GM12874 (cell line): ENCODE measurements at regions not wholly inside any gene's neighbourhood (a gene's known extent, or its start where the extent isn't known, plus 50 kb on each side); places are given as distances from the start of the nearest gene placed in this dataset.

Experiments
- CTCF ChIP-seq: IDR thresholded peaks from 2 replicates; pipeline ENCODE4 v1.5.1; 2011; ENCODE audit warnings: low read depth, mild to moderate bottlenecking, control low read depth, low read length, moderate library complexity; ENCODE audit not compliant: insufficient read depth

- TF ChIP-seq CTCF = no peak
Observed at GRCh38 chr6:103854059-103854458, 1005.7 kb downstream of the HACE1 start.

DNA sequence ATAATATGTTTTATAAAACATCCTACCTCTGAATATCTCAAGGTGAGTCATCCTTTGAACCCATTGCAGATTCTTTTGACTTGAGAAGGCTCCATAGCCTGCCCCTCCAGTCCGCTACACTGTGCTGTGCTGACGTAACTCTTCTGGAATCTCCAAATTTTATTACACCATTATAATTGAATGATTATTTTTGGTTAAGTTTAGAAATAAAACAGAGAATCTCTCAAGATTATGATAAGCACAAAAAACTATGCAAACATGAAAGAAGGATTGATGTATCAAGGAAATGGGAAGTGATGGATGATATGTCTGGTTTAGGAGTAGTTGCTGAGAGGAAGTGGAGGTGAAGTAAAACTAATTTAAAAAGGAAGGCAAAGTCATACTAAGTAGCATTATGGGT is 1021.3 kb downstream of the HACE1 start:
- TF ChIP-seq CTCF = no peak

GRCh38 chr6:103826209-103826608 is 1033.5 kb downstream of the HACE1 start:
- no peak for TF ChIP-seq CTCF

- no peak for TF ChIP-seq CTCF
Observed at GRCh38 chr6:103820148-103820547, 1039.6 kb downstream of the HACE1 start.

DNA sequence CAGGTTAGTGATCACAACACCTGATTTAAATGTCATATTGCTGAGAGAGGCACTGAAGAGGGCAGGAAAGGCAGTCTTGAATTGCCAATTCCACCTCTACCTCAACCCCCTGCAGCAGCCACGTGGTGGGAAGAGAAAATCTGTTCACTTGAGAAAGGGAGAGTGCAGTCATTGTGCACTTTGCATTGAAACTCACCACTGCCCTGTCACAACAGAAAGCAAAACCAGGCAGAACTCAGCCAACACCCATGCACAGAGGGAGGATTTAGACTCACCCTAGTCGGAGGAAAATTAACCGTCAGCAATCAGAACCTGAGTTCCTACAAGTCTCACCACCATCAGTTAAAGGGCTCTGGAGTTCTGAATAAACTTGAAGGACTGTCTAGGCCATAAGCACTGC is 1040.2 kb downstream of the HACE1 start:
- no peak for TF ChIP-seq CTCF

DNA sequence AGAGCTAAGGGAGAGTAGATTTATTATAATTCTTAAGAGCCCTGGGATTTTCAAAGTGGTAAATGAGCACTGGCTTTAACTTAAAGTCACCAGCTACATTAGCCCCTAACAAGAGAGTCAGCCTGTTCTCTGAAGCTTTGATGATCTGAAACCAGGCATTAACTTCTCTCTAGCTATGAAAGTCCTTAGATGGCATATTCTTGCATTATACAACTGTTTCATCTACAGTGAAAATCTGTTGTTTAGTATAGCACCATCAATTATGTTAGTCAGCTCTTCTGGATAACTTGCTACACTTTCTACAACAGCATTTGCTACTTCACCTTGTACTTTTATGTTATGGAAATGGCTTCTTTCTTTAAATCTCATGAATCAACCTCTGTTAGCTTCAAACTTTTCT is 1046.7 kb downstream of the HACE1 start:
- TF ChIP-seq CTCF = no peak

GRCh38 chr6:103799971-103800670 is 1059.6 kb downstream of the HACE1 start:
- no peak for TF ChIP-seq CTCF
